AG10803 (cell line): ENCODE measurements at regions not wholly inside any gene's neighbourhood (a gene's known extent, or its start where the extent isn't known, plus 50 kb on each side); places are given as distances from the start of the nearest gene placed in this dataset.
"Not testable (repeated sequence)": the region's sequence is repeated elsewhere in the genome, so short reads cannot be mapped to it uniquely, and the experiment has no call there.

Experiments
- DNase-seq: peaks from one replicate; pipeline ENCODE4 v3.0.0; 2010; ENCODE audit warnings: low read depth
- H3K4me3 ChIP-seq: 2 replicates; pipeline ENCODE4 v1.5.1; 2011; ENCODE audit warnings: mild to moderate bottlenecking, low read length, control low read depth
- TF ChIP-seq, protein P1 (sequence below): conservative IDR thresholded peaks from 2 replicates; pipeline ENCODE4 v1.5.1; 2011; ENCODE audit warnings: mild to moderate bottlenecking, low read length, control low read depth, inconsistent platforms

DNA sequence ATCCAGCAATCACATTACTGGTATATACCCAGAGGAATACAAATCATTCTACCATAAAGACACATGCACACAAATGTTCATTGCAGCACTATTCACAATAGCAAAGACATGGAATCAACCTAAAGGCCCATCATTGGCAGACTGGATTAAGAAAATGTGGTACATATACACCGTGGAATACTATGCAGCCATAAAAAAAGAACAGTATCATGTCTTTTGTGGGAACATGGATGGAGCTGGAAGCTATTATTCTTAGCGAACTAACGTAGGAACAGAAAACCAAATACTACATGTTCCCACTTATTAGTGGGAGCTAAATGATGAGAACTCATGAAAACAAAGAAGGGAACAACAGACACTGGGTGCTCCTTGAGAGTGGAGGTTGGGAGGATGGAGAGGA lies 60.9 kb downstream of the PGRMC1 start:
- not testable (repeated sequence) for H3K4me3 ChIP-seq, DNase-seq

DNA sequence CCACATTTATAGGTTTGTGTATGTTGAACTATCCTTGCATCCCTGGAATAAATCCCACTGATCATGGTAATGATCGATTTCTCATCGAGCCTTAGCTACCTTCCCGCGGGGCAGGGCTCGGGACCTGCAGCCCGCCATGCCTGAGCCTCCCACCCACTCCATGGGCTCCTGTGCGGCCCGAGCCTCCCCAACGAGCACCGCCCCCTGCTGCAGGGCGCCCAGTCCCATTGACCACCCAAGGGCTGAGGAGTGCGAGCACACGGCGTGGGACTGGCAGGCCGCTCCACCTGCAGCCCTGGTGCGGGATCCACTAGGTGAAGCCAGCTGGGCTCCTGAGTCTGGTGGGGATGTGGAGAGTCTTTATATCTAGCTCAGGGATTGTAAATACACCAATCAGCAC lies 63.7 kb downstream of the PGRMC1 start:
- DNase-seq, H3K4me3 ChIP-seq: not testable (repeated sequence)

DNA sequence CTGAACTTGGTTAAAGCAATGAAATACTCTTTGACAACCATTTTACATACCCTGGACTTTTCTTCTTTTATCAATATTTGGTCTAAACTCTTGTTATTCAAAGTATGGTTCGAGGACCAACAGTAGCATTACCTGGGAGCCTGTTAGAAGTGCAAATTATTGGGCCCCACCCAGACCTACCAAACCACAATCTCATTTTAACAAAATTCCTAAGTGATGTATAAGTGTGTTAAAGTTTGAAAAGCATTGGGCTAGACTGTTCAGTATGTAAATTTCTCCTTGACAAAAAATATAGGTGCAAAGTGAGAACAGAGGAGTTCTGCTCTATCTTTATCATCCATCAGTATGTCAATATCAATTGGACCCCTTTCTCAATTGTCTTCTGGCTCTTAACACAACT lies 67.1 kb downstream of the PGRMC1 start:
- no peak overlapping the region for H3K4me3 ChIP-seq
- TF ChIP-seq, protein P1, sequence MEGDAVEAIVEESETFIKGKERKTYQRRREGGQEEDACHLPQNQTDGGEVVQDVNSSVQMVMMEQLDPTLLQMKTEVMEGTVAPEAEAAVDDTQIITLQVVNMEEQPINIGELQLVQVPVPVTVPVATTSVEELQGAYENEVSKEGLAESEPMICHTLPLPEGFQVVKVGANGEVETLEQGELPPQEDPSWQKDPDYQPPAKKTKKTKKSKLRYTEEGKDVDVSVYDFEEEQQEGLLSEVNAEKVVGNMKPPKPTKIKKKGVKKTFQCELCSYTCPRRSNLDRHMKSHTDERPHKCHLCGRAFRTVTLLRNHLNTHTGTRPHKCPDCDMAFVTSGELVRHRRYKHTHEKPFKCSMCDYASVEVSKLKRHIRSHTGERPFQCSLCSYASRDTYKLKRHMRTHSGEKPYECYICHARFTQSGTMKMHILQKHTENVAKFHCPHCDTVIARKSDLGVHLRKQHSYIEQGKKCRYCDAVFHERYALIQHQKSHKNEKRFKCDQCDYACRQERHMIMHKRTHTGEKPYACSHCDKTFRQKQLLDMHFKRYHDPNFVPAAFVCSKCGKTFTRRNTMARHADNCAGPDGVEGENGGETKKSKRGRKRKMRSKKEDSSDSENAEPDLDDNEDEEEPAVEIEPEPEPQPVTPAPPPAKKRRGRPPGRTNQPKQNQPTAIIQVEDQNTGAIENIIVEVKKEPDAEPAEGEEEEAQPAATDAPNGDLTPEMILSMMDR: no peak
- no peak for DNase-seq

DNA sequence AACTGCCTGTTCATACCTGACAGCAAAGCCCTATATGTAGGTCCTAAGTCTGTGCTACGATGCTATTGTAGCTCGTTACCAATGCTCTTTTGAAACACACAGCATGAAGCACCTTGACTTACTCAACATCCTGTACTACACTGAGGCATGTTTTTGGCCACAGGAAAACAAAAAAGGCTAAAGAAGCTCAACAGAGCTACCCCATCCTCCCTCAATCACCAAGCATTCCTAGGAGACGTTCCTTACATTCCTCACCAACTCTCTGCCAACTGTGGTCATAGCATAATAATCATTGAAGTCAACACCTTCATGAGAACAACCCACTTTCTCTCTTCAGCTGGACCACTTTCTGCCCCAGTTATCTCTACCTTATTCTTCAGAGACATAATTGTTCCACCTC lies 73.7 kb upstream of the SLC25A43 start:
- TF ChIP-seq, protein P1: no peak
- peak; percentile 22 for DNase-seq
- H3K4me3 ChIP-seq: no peak overlapping the region

DNA sequence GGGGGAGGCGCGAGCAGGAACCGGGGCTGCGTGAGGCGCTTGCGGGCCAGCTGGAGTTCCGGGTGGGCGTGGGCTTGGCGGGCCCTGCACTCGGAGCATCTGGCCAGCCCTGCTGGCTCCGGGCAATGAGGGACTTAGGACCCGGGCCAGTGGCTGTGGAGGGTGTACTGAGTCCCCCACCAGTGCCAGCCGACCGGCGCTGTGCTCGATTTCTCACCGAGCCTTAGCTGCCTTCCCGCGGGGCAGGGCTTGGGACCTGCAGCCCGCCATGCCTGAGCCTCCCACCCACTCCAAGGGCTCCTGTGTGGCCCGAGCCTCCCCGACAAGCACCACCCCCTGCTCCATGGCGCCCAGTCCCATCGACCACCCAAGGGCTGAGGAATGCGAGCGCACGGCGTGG lies 67.3 kb upstream of the SLC25A43 start:
- not testable (repeated sequence) for H3K4me3 ChIP-seq, DNase-seq

DNA sequence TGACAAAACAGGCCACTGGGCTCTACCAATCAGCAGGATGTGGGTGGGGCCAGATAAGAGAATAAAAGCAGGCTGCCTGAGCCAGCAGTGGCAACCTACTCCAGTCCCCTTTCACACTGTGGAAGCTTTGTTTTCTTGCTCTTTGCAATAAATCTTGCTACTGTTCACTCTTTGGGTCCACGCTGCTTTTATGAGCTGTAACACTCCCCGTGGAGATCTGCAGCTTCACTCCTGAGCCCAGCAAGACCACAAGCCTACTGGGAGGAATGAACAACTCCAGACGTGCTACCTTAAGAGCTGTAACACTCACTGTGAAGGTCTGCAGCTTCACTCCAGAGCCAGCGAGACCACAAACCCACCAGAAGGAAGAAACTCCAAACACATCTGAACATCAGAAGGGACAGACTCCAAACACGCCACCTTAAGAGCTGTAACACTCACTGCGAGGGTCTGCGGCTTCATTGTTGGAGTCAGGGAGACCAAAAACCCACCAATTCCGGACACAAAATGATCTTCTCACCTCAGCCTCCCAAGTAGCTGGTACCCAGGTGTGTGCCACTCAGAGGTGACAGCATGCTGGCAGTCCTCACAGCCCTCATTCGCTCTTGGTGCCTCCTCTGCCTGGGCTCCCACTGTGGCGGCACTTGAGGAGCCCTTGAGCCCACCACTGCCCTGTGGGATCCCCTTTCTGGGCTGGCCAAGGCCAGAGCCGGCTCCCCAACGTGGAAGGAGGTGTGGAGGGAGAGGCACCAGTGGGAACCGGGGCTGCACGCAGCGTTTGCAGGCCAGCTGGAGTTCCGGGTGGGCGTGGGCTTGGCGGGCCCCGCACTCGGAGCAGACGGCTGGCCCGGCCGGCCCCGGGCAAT lies 66.0 kb upstream of the SLC25A43 start:
- not testable (repeated sequence) for DNase-seq, H3K4me3 ChIP-seq

DNA sequence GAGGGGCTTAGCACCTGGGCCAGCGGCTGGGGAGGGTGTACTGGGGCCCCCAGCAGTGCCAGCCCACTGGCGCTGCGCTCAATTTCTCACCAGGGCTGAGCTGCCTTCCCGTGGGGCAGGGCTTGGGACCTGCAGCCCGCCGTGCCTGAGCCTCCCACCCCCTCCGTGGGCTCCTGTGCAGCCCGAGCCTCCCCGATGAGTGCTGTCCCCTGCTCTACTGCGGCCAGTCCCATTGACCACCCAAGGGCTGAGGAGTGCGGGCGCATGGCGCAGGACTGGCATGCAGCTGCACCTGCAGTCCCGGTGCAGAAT lies 65.5 kb upstream of the SLC25A43 start:
- DNase-seq, H3K4me3 ChIP-seq: not testable (repeated sequence)

DNA sequence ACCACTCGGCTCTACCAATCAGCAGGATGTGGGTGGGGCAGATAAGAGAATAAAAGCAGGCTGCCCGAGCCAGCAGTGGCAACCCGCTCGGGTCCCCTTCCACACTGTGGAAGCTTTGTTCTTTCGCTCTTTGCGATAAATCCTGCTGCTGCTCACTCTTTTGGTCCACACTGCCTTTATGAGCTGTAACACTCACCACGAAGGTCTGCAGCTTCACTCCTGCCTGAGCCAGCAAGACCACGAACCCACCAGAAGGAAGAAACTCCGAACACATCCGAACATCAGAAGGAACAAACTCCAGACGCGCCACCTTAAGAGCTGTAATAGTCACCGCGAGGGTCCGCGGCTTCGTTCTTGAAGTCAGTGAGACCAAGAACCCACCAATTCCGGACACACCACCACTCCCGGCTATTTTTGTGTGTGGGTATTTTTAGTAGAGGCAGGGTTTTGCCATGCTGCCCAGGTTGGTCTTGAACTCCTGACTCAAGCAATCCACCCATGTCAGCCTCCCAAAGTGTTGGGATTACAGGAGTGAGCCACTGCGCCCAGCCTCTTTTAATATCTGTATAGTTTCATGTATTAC lies 64.6 kb upstream of the SLC25A43 start:
- not testable (repeated sequence) for H3K4me3 ChIP-seq, DNase-seq

DNA sequence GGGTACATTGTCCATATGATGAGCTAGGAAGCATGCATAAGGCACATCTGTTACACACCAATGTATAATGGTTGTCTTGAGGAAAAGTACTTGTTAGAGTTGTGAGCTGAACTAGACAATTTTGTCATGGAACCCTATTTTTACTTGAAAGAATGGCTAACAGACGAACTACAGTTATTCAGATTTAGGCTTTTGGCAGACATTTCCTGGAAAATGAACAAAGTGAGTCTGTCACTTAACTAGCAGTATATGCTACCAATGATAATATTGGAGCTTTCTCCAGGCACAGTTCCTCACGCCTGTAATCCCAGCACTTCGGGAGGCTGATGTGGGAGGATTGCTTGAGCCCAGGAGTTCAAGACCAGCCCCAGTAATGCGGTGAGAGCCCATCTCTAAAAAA lies 61.9 kb upstream of the SLC25A43 start:
- TF ChIP-seq, protein P1: no peak
- H3K4me3 ChIP-seq: no peak overlapping the region
- no peak for DNase-seq

DNA sequence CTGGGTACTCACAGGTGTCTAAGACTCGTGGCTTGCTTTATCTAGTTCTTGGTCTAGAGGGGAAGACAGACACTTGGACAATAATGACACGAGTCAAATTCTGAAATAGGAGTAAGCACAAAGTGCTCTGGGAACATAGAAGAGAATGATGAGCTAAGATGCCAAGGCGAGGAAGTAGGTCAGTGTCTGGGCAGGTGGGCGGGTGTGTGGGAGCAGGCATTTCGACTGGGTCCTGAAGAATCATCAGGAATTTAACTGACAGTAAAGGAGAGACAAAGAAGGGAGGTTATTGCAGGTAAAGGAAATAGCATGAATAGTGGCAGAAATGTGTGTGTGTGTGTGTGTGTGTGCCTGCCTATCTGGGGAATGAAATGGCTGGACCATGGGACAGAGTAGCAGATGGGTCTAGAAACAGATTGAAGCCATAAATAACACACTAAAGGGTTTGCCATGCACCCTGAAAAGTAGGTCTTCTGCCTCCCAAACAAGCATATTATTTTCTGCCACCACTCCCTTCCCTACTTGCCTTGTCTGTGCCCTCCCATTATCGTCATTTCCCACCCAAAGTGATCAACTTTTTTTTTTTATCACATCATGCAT lies 58.4 kb upstream of the SLC25A43 start:
- H3K4me3 ChIP-seq: no peak overlapping the region
- TF ChIP-seq, protein P1: no peak

More for the DNA sequence above, 58.4 kb upstream of the SLC25A43 start:
- DNase-seq: no peak
